RKO (cell line): ENCODE measurements at regions not wholly inside any gene's neighbourhood (a gene's known extent, or its start where the extent isn't known, plus 50 kb on each side); places are given as distances from the start of the nearest gene placed in this dataset.
A peak's percentile ranks its signal among the peaks of the same experiment; 100 is the strongest.
"Not testable (repeated sequence)": the region's sequence is repeated elsewhere in the genome, so short reads cannot be mapped to it uniquely, and the experiment has no call there.

Experiments used
- DNase-seq: peaks from one replicate; pipeline ENCODE4 v3.0.0-alpha.2; 2016; ENCODE audit warnings: low spot score

DNA sequence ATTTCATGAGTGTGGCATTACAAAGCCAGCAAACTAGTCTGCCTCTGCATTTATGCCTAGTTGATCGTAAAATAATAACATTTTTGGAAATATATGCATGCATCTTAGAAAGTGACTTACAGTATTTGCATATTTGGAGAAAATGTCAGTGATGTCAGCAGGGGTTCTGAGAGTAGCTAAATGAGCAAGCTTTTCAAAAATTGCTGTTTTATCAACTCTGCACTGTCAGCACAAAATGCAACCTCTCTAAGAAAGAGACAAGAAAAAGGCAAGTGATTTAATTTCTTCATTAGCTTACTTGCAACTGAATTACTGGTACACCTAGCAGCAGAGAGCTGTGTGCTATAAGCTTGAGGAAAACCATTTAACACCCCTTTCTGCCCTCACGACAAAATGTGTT, 632.5 kb upstream of the MMS22L start:
- DNase-seq, result no peak

DNA sequence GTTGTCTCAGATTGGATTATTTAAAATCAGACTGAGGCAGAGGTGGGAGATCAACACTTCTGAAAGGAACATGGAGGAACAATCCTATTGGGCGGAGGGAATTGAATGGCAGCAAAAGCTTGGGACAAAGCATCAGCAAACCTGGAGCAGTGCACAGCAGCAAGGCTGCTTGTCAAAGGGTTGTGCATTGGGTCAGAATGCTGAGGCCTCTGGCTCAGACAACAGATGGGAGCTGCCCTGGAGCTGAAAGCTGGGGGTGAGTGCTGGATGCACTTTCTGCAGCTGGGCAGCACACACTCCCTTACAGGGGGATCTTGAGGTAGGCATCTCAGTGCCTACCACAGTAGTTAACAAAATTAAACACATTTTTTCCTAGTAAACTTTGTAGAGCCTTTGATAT, 634.4 kb upstream of the MMS22L start:
- DNase-seq, result no peak

DNA sequence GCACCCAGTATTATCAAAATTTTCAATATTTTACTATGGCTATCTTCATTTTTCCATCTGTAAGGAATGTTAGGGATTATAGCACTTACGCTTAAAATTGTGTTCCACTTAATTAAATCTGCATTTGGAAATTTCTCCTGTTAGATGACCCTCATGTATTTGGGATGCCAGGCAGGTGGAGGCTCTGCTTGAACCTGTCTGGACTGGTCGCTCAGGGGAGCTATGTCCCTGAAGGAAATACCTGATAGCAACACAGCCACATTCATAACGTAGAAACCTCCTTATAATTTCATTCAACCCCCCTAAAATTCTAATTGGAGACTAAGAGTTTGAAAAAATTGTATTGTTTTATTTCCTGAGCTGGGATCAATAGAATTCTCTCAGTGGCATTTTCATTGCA, 636.0 kb upstream of the MMS22L start:
- no peak for DNase-seq

DNA sequence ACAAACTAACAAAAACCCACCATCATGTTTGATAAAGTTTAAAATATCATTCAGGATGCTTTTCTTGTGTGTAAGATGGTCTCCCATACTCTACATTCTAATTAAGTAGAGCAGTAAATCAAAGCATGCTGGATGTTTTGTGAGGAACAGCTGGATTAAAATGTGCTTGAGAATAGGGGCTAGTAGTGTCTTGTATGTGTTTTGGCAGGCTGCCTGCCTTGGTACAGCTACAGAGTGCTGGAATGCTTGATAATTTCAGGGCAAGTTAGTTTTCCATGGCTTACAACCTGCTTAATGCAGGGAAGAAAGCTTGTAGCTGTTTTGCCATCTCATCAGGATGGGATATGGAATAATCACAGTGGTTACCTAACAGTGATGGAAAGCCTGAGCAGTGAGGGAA, 636.6 kb upstream of the MMS22L start:
- DNase-seq, result no peak

DNA sequence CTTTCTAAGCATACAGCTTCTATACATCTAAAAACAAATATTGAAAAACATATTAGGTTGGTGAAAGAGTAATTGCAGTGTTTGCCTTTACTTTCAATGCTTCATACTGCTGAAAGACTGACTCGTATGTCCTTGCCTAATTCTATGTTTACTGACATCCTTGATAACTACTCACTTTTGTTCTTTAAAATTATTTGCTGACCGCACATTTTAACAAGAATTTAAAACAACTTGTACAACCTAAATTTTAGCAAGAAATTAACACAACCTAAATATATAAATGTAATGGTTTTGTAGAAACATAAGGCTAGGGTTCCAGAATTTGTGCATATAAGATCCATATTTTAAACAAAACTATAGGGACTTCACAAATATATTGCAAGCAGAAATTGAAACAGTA, 640.2 kb upstream of the MMS22L start:
- no peak for DNase-seq

DNA sequence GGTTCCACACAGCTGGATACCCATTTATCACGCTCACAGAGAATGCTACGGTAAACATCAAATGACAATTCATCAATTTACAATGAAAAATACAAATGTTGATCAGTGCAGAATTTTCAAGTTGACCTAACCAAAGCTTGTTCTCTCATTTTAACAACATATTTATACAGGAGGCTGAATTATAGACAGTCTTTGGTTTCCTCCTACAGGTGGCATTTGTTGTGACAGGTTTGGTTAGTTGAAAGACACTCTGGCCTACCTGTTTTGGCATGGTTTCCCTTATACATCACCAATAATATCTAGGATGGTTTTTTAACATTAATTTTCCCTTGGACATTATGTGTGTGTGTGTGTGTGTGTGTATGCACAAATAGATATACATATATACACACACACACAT, 642.5 kb upstream of the MMS22L start:
- DNase-seq, result peak; percentile 14

DNA sequence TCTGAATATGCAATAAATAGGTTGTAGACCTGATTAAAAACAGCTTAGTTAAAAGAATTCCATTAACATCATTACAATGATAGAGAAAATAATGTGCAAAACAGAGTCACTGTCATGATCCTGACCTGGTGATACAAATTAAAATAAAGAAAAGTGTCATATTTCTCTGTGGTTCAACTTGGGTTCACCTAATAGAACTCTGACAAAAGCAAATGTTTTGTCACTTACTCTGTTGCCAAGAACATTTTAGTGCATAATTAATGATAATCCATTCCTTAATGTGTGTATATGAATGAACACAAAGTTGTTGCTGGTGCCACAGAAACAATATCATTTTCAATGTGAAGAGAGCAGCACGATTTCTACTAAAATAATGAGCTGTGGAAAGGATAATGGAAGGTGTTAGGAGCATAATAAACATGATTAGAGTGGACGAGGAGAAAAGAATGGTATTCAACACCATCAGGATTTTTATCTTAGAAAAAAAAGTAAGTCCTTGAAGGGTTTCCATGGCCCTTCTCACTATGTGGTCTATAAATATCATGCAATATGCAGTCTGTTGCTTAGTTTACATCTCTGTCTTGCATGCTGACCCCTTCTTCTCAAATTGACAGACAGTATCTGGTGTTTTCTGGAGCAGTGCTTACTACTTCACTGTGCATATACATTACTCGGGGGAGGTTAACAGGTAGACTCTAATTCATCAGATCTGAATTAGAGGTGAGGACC, 656.6 kb upstream of the MMS22L start:
- no peak for DNase-seq

DNA sequence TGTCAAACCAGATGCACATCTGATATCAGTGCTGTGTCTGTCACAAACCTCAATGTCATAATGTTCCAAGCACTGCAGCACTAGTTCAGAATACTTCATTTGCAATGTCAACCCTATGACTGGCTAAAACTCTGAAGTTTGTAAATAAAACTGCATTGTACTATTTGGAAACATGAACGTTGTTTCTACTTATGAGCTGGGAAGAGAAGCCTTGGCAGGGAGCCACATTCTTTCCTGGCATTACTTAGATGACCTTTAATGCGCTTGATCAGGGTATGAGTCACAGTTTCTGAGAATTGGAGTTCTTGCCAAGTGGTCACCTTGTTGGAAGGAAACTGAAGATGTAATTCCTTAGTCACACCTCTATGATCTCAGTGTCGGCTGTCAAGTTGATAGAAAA, 664.8 kb upstream of the MMS22L start:
- peak; percentile 87 for DNase-seq

DNA sequence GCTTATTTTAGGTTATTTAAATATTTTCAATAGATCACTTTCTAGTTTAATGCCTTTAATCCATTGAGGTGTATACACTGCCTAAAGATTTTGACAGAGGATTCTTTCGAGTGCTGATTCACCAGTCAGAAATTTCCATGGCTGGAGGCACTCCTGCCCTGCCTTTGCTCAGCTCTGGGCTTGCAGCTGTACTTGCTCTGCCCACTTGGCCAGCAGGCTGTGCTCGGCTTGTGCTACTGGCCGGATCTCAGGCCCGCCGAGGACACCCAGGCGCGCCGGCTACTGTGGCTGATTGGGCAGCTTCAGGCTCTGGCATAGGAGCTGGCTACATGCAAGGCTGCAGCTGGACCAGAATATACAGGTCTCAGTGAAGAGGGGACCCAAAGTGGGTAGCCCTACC, 675.1 kb upstream of the MMS22L start:
- DNase-seq, result no peak

DNA sequence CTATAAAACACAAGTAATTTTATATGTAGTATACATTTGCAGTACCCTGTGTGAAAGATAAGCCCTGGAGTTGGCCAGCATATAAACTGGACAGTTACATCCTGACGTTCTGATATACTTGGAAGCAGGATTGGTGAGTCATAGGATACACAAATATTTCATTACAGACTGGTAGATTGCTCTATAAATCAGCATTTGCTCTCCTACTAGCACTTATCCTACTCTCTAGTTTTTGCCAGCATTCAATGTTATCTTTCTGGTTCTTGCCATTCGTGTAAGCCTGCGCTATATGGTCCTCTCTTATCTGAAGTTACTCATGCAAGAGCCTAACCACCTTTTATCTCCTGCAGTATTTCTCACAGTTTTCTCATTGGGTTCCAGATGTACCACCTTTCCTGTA, 680.2 kb upstream of the MMS22L start:
- no peak for DNase-seq

DNA sequence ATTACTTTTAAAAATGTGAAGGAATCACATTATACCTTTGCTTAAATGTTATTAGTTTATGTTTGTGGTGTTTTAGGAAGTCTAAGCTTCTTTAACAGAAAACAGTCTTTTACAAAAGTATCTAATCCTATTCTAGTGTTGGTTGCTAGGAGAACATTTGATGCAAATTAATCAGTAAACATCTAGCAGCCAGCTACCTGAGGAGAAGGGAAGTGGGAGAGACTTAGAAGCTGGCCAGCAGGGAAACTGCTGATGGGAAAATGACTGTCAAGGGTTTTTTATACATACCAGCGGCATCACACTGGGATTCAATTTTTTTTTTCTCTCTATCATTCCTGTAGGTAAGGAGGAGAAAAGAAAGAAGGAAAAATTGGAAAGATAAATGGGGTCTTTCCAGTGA, 686.0 kb upstream of the MMS22L start:
- DNase-seq, result no peak

DNA sequence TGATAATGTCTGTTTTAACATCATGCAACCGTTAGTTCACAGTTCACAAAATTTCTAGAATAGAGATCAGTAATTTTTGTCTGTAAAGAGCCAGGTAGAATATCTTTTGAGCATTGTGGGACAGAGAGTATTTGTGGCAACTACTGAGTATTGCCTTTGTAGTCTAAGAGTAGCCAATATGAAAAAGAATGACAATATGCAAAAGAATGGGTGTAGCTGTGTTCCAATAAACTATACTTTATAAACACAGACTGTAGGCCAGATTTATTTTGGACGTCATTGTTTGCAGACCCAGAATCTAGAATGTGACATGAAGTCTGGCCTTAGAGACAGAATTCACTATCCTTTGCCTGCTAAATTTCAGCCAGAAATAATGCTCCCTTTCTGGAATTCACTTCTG, 694.1 kb upstream of the MMS22L start:
- no peak for DNase-seq

DNA sequence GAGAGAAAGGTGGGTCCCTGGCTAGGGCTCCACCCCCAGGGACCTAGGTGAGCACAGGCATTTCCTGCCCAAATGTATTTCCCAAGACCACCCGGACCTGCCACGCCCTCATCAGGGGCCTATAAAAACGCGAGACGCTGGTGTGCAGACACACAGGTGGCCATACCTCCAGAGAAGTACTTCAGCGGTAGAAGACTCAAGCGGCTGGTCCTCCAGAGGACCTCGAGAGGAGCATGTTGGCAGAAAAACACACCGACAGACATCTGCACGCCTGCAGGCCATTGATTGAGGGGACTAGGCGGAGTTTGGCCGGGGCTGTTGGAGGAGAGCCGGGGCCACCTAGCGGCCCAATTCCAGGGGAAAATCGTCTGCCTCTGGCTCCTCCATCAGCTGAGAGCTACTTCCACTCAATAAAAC, 695.8 kb upstream of the MMS22L start:
- DNase-seq, result peak; percentile 14

DNA sequence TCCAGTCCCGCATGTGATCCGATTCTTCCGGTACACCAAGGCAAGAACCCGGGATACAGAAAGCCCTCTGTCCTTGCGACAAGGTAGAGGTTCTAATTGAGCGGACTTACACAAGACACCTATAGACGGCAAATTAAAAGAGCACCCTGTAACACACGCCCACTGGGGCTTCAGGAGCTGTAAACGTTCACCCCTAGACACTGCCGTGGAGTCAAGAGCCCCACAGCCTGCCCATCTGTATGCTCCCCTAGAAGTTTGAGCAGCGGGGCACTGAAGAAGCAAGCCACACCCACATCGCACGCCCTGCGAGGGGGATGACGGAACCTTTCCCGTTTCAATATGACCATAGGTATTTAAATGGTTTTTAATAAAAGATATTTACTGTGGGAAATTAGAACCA, 696.3 kb upstream of the MMS22L start:
- DNase-seq, result not testable (repeated sequence)

DNA sequence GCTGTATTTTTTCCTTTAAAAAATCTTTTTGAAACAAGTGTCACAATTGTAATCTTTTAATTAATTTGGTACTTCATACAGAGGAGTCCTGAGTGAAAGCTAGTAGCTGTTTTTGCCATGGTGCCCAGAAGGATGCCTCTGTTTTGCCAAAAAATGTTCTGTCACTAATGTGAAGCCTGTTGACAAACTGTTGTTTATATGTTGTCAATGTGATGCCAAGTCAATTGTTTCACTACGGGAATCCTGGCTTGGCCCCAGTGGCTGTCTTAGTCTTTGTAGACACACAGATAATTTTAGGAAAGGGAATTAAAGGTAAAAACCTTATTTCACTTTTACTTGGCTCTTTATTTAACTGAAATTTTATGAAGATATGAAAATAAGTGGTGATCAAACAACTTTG, 706.4 kb upstream of the MMS22L start:
- DNase-seq, result no peak

DNA sequence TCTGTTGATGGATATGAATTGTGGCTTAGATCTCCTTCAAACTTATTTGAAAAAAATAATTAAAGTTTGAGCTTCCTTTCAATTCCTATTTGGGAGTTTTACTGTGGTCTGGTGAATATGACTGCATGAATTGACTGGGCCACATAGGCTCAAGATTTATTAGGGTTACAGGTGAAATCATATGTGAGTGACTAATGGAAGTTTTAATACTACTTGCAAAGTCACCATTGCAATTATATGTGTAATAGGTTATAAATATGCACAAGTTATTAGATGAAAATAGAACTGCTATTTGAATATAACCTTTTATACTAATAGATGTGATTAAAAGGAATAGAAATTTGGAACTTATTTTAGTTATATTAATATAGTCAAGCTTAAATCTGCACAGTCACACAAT, 712.1 kb upstream of the MMS22L start:
- no peak for DNase-seq

DNA sequence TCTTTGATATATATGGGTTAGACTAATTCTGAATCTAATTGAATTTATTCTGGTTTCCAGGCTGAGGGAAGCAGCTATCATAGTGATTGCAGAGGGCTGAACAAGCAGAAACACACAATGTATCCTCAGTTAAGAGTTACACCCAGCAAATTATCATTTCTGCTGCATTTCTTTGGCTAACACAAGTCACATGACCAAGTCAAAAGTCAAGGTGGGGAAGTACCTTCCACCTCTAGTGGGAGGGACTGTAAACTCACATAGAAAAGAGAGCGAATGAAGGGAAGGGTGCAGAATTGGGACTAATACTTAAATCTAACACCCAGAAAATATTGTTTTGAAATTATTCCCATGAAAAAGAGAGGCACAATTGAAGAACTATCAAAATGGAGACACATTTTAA, 719.7 kb upstream of the MMS22L start:
- no peak for DNase-seq

DNA sequence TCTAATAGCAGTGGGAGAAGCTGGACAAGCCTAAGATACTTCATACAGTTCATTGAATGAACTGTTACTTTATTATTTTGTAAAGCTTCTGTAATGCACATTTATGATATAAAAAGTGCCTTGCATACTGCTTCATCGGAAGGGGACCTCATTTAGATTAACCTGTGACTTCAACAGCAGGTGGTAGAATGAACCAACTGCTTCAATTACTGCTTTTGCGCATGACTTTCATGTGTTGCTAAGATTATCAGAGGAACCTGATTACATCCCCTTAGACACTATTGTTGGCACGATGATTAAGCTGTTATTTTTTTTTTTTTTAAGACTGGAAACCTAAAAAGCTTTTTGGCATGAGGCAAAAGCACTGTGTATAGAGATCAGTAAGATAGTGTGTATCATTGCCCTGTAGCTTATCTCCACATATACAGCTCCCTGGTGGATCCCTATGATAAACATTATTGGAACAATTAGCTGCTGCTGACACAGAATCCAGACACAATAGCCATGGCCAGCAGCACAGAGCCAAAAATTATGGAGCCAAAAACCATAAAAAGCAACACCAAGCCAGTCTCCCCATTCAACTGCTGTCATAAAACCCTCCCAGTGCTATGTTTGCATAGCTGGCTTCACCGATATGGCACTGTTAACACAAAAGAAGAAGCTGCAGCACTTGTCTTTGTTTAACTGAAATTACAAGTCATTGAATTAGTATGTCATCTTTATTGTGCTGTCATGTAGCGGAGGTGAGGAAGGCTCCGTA, 731.6 kb upstream of the MMS22L start:
- no peak for DNase-seq

DNA sequence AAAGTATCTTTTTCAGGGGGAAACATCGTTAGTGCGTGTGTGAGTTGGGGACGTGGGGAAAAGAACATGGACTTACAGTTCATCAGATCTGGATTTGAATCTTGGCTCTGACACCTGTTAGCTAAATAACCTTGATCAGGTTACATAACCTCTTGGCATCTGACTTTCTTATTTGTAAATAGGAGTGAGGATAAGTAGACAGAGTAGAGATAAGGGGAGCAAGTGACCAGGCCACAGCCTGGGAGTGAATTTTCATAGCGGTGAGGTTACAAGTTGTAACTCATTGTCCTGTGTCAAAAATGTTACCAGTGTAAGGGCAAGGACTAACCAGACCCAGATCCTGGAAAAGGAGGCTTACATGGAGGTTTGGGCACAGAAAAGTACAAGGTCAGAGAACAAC, 733.5 kb upstream of the MMS22L start:
- DNase-seq, result no peak

DNA sequence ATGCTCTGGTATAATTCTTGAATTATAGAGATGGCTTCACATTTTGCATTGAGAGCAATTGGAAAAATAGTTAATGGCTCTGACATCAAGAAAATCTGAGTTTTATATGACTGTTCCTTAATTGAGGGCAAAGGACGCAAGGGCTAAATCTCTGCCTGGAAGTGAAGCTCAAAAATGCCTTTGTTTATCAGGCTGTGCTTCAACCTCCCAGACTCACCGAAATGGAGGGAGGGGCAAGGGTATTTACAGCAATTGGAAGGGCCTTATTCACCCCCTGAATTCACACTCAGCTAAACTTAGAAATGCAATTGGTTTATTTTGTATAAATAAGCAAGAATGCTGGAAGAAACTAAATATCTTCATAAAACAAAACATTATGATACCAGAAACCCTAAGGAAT, 737.2 kb upstream of the MMS22L start:
- DNase-seq, result no peak

DNA sequence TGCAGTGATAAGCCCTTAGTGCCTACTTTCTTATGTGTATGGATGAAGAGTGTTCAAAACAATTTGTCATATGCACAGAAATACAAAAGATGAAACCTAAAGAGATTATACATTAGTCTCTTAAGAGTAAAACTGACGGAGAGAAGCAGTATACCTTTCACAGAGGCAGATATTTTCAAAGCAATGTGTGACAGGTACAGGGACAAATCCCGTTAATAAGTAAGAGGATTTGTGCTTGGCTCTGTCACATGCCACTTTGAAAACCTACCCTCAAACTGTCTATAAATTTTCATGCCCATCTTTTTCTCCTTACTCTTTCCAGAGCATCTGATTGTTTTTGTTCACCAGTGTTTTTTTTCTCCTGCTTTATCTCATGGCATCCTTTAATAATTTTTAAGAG, 741.3 kb upstream of the MMS22L start:
- no peak for DNase-seq

DNA sequence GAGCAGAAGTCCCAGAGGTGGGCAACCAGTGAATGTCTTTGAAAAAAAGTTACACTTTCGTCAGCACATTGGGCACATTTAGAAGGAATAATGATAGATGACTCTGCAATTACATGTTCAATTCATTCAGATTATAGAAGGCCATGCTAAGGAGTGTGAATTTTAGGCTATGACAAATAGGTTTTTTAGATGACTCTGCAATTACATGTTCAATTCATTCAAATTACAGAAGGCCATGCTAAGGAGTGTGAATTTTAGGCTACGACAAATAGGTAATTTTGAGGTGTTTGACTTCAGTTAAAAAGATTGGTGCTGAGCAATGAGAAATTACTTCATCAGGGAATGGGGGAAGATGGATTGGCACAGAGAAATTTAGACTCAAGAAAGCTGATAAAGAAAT, 744.9 kb upstream of the MMS22L start:
- DNase-seq, result no peak

DNA sequence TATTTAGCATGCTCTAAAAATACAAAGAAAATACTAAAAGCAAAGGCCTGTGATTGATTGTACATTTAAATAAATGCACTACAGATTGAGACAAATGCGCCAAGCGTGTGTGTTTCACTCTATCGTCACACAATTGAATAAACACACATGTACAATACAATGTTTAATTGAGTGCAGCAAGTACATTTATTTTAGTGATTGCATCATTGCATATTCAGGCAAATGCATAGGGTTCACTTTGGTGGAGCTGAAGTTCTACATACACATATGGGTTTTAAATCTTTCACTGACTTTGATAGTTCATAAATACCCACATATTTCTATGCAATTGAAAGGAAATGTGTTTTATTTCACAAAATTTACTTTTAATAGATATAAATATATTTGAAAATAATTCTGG, 750.6 kb upstream of the MMS22L start:
- DNase-seq, result no peak

DNA sequence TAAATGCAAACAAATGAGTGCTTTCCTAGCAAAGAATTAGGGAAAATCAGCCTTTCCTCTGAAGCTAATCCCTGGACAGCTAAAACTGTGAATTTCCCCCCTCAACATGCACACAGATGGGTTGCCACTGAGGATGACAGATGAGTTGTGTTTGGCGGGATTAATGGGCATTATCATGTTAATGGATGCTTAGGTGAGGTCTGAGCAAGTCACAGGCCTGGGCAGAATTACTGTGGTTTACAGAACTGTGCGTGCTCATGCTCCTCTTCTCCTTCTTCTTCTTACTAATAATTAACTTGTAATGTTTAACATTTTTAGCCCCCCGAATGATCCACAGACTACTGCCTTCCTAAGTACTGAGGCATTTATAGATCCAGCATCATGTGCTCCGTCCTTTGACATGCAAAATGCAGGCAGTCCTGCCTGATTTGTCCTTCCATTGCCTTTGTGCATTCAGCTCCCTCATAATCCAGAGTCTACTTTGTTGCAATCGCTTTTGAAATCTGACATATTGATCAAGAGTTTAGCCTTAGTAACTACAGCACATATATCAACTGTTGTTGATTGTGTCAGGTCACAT, 753.4 kb upstream of the MMS22L start:
- DNase-seq, result no peak
